ENCODE measurements at regions not wholly inside any gene's neighbourhood (a gene's known extent, or its start where the extent isn't known, plus 50 kb on each side); places are given as distances from the start of the nearest gene placed in this dataset.
A peak's percentile ranks its signal among the peaks of the same experiment; 100 is the strongest.

- peaks cover 34% of the 10 kb centered on the region for H3K4me1 ChIP-seq (ENCODE audit: control insufficient read depth, insufficient read depth, low read length)
These were observed 70.2 kb downstream of the IRF2BPL start for GRCh38 chr14:76958020-76958979.

GRCh38 chr14:76957224-76957891 is 71.2 kb downstream of the IRF2BPL start:
- 37 to 44% methylated on average over 4 of the region's 4 CpGs for WGBS, 2 experiments
- Histone ChIP-seq H3K4me1 (ENCODE audit: control insufficient read depth, insufficient read depth, low read length) (peaks cover 33% of the 10 kb centered on the region), H3K27ac (ENCODE audit: insufficient read depth, low read depth, low read length, poor library complexity, severe bottlenecking) (no peak overlapping the region), H3K27me3 (ENCODE audit: control insufficient read depth, insufficient read depth, low read length, poor library complexity, severe bottlenecking) (peaks cover 4% of the 10 kb centered on the region), H3K36me3 (ENCODE audit: control insufficient read depth, insufficient read depth, low read length) (no peaks in the 10 kb centered on the region), H3K9me3 (ENCODE audit: control insufficient read depth, low read length) (no peaks in the 10 kb centered on the region), H3K4me3 (ENCODE audit: insufficient read depth, low read depth, low read length) (no peak overlapping the region)

More at GRCh38 chr14:76958020-76958979, 70.2 kb downstream of the IRF2BPL start:
- Histone ChIP-seq H3K27ac (ENCODE audit: insufficient read depth, low read depth, low read length, poor library complexity, severe bottlenecking) (no peak overlapping the region), H3K27me3 (ENCODE audit: control insufficient read depth, insufficient read depth, low read length, poor library complexity, severe bottlenecking) (peaks cover 4% of the 10 kb centered on the region), H3K9me3 (ENCODE audit: control insufficient read depth, low read length) (no peaks in the 10 kb centered on the region), H3K4me3 (ENCODE audit: insufficient read depth, low read depth, low read length) (no peak overlapping the region), H3K36me3 (ENCODE audit: control insufficient read depth, insufficient read depth, low read length) (no peaks in the 10 kb centered on the region)
- WGBS, 2 experiments = 84 to 86% methylated on average over 11 of the region's 11 CpGs

GRCh38 chr14:76956316-76957090 is 72.0 kb downstream of the IRF2BPL start:
- WGBS, 2 experiments = 2 to 4% methylated on average over 47 to 48 of the region's 48 CpGs
- Histone ChIP-seq H3K9me3 (ENCODE audit: control insufficient read depth, low read length) (no peaks in the 10 kb centered on the region), H3K4me3 (ENCODE audit: insufficient read depth, low read depth, low read length) (peak overlapping the region; percentile 48), H3K27ac (ENCODE audit: insufficient read depth, low read depth, low read length, poor library complexity, severe bottlenecking) (peak overlapping the region; percentile 81), H3K36me3 (ENCODE audit: control insufficient read depth, insufficient read depth, low read length) (no peaks in the 10 kb centered on the region), H3K4me1 (ENCODE audit: control insufficient read depth, insufficient read depth, low read length) (peaks cover 25% of the 10 kb centered on the region), H3K27me3 (ENCODE audit: control insufficient read depth, insufficient read depth, low read length, poor library complexity, severe bottlenecking) (peaks cover 4% of the 10 kb centered on the region)

GRCh38 chr14:76955575-76956315 is 72.8 kb downstream of the IRF2BPL start:
- Histone ChIP-seq H3K4me3 (ENCODE audit: insufficient read depth, low read depth, low read length) (peak overlapping the region; percentile 48), H3K27me3 (ENCODE audit: control insufficient read depth, insufficient read depth, low read length, poor library complexity, severe bottlenecking) (peaks cover 4% of the 10 kb centered on the region), H3K9me3 (ENCODE audit: control insufficient read depth, low read length) (no peaks in the 10 kb centered on the region), H3K27ac (ENCODE audit: insufficient read depth, low read depth, low read length, poor library complexity, severe bottlenecking) (peak overlapping the region; percentile 81), H3K4me1 (ENCODE audit: control insufficient read depth, insufficient read depth, low read length) (peaks cover 20% of the 10 kb centered on the region), H3K36me3 (ENCODE audit: control insufficient read depth, insufficient read depth, low read length) (no peaks in the 10 kb centered on the region)
- WGBS, 2 experiments = 7 to 8% methylated on average over 13 of the region's 13 CpGs

GRCh38 chr14:76954394-76955190 is 73.9 kb downstream of the IRF2BPL start:
- WGBS, 2 experiments = 81 to 84% methylated on average over 5 of the region's 5 CpGs
- no peaks in the 10 kb centered on the region for H3K27me3 ChIP-seq (ENCODE audit: control insufficient read depth, insufficient read depth, low read length, poor library complexity, severe bottlenecking)
- no peaks in the 10 kb centered on the region for H3K36me3 ChIP-seq (ENCODE audit: control insufficient read depth, insufficient read depth, low read length)
- no peak overlapping the region for H3K27ac ChIP-seq (ENCODE audit: insufficient read depth, low read depth, low read length, poor library complexity, severe bottlenecking)
- no peaks in the 10 kb centered on the region for H3K9me3 ChIP-seq (ENCODE audit: control insufficient read depth, low read length)
- H3K4me3 ChIP-seq (ENCODE audit: insufficient read depth, low read depth, low read length) = no peak overlapping the region
- peaks cover 20% of the 10 kb centered on the region for H3K4me1 ChIP-seq (ENCODE audit: control insufficient read depth, insufficient read depth, low read length)

GRCh38 chr14:76953311-76953945 is 75.1 kb downstream of the IRF2BPL start:
- H3K9me3 ChIP-seq (ENCODE audit: control insufficient read depth, low read length) = no peaks in the 10 kb centered on the region
- H3K27me3 ChIP-seq (ENCODE audit: control insufficient read depth, insufficient read depth, low read length, poor library complexity, severe bottlenecking) = no peaks in the 10 kb centered on the region
- H3K4me3 ChIP-seq (ENCODE audit: insufficient read depth, low read depth, low read length) = no peak overlapping the region
- H3K27ac ChIP-seq (ENCODE audit: insufficient read depth, low read depth, low read length, poor library complexity, severe bottlenecking) = no peak overlapping the region
- 74 to 78% methylated on average over 10 of the region's 10 CpGs for WGBS, 2 experiments
- no peaks in the 10 kb centered on the region for H3K36me3 ChIP-seq (ENCODE audit: control insufficient read depth, insufficient read depth, low read length)
- H3K4me1 ChIP-seq (ENCODE audit: control insufficient read depth, insufficient read depth, low read length) = peaks cover 24% of the 10 kb centered on the region

- H3K4me1 ChIP-seq (ENCODE audit: control insufficient read depth, insufficient read depth, low read length) = peaks cover 33% of the 10 kb centered on the region
- no peak overlapping the region for H3K4me3 ChIP-seq (ENCODE audit: insufficient read depth, low read depth, low read length)
- no peak overlapping the region for H3K27ac ChIP-seq (ENCODE audit: insufficient read depth, low read depth, low read length, poor library complexity, severe bottlenecking)
- H3K9me3 ChIP-seq (ENCODE audit: control insufficient read depth, low read length) = no peaks in the 10 kb centered on the region
- WGBS, 2 experiments = 88 to 92% methylated on average over 8 of the region's 8 CpGs
- no peaks in the 10 kb centered on the region for H3K27me3 ChIP-seq (ENCODE audit: control insufficient read depth, insufficient read depth, low read length, poor library complexity, severe bottlenecking)
- H3K36me3 ChIP-seq (ENCODE audit: control insufficient read depth, insufficient read depth, low read length) = no peaks in the 10 kb centered on the region
These were observed 77.3 kb downstream of the IRF2BPL start for GRCh38 chr14:76951166-76951565.

GRCh38 chr14:76950055-76951020 is 78.2 kb downstream of the IRF2BPL start:
- H3K27ac ChIP-seq (ENCODE audit: insufficient read depth, low read depth, low read length, poor library complexity, severe bottlenecking) = no peak overlapping the region
- H3K36me3 ChIP-seq (ENCODE audit: control insufficient read depth, insufficient read depth, low read length) = no peaks in the 10 kb centered on the region
- WGBS, 2 experiments = 83 to 89% methylated on average over 14 of the region's 14 CpGs
- H3K9me3 ChIP-seq (ENCODE audit: control insufficient read depth, low read length) = no peaks in the 10 kb centered on the region
- H3K4me1 ChIP-seq (ENCODE audit: control insufficient read depth, insufficient read depth, low read length) = peaks cover 28% of the 10 kb centered on the region
- no peaks in the 10 kb centered on the region for H3K27me3 ChIP-seq (ENCODE audit: control insufficient read depth, insufficient read depth, low read length, poor library complexity, severe bottlenecking)
- no peak overlapping the region for H3K4me3 ChIP-seq (ENCODE audit: insufficient read depth, low read depth, low read length)

All from ectodermal cell (in vitro differentiated cells).